Ishikawa (cell line): ENCODE measurements at regions not wholly inside any gene's neighbourhood (a gene's known extent, or its start where the extent isn't known, plus 50 kb on each side); places are given as distances from the start of the nearest gene placed in this dataset.

Source experiments
- CEBPB ChIP-seq: IDR thresholded peaks from 2 replicates; pipeline ENCODE4 v1.6.1; 2012
- CREB1 ChIP-seq: IDR thresholded peaks from 2 replicates; pipeline ENCODE4 v1.6.1; 2012; ENCODE audit warnings: low read depth
- EGR1 ChIP-seq: IDR thresholded peaks from 2 replicates; pipeline ENCODE4 v1.6.1; 2012
- EP300 ChIP-seq: IDR thresholded peaks from 2 replicates; pipeline ENCODE4 v1.6.1; 2012; ENCODE audit warnings: borderline replicate concordance
- FOXM1 ChIP-seq: IDR thresholded peaks from 2 replicates; pipeline ENCODE4 v1.6.1; 2012; ENCODE audit warnings: low read depth, borderline replicate concordance
- NFIC ChIP-seq: IDR thresholded peaks from 2 replicates; pipeline ENCODE4 v1.6.1; 2012
- RAD21 ChIP-seq: IDR thresholded peaks from 2 replicates; pipeline ENCODE4 v1.6.1; 2012; ENCODE audit warnings: low read depth
- TAF1 ChIP-seq: IDR thresholded peaks from 2 replicates; pipeline ENCODE4 v1.6.1; 2012; ENCODE audit warnings: low read depth, mild to moderate bottlenecking
- TCF12 ChIP-seq: IDR thresholded peaks from 2 replicates; pipeline ENCODE4 v1.6.1; 2012; ENCODE audit warnings: low read depth
- YY1 ChIP-seq: IDR thresholded peaks from 2 replicates; pipeline ENCODE4 v1.6.1; 2012; ENCODE audit warnings: low read depth
- ZBTB7A ChIP-seq: IDR thresholded peaks from 2 replicates; pipeline ENCODE4 v1.6.1; 2012; ENCODE audit warnings: low read depth
- TF ChIP-seq, protein P1 (sequence below): IDR thresholded peaks from 2 replicates; pipeline ENCODE4 v1.6.1; 2012
- TF ChIP-seq, protein P2 (sequence below): IDR thresholded peaks from 2 replicates; pipeline ENCODE4 v1.6.1; 2012; ENCODE audit warnings: low read depth, mild to moderate bottlenecking
- TF ChIP-seq, protein P3 (sequence below): IDR thresholded peaks from 2 replicates; pipeline ENCODE4 v1.6.1; 2012

DNA sequence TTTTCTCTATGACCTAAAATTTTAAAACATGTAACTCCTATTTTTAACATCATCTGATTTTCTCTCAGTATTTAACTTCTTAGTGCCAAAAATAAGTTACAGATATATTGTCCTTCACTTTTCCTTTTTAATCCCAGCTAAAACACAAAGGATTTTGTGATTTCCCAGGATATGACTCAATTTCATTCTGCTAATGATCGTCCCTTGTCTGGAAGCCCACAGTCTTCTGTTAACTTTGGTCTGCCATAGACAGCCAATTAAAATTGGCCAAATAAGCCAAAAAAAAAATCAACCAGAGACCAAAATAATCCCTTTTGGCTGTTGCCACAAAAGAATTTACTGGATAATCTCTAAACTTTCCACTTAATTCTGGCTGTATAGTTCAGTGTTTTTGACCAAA lies 124.5 kb upstream of the FST start:
- TF ChIP-seq NFIC: no peak
- TF ChIP-seq TCF12: no peak
- TF ChIP-seq RAD21: no peak
- TF ChIP-seq YY1: no peak
- TF ChIP-seq, protein P1, sequence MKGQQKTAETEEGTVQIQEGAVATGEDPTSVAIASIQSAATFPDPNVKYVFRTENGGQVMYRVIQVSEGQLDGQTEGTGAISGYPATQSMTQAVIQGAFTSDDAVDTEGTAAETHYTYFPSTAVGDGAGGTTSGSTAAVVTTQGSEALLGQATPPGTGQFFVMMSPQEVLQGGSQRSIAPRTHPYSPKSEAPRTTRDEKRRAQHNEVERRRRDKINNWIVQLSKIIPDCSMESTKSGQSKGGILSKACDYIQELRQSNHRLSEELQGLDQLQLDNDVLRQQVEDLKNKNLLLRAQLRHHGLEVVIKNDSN: no peak
- TF ChIP-seq EGR1: no peak
- TF ChIP-seq ZBTB7A: no peak
- no peak for TF ChIP-seq EP300
- TF ChIP-seq, protein P2, sequence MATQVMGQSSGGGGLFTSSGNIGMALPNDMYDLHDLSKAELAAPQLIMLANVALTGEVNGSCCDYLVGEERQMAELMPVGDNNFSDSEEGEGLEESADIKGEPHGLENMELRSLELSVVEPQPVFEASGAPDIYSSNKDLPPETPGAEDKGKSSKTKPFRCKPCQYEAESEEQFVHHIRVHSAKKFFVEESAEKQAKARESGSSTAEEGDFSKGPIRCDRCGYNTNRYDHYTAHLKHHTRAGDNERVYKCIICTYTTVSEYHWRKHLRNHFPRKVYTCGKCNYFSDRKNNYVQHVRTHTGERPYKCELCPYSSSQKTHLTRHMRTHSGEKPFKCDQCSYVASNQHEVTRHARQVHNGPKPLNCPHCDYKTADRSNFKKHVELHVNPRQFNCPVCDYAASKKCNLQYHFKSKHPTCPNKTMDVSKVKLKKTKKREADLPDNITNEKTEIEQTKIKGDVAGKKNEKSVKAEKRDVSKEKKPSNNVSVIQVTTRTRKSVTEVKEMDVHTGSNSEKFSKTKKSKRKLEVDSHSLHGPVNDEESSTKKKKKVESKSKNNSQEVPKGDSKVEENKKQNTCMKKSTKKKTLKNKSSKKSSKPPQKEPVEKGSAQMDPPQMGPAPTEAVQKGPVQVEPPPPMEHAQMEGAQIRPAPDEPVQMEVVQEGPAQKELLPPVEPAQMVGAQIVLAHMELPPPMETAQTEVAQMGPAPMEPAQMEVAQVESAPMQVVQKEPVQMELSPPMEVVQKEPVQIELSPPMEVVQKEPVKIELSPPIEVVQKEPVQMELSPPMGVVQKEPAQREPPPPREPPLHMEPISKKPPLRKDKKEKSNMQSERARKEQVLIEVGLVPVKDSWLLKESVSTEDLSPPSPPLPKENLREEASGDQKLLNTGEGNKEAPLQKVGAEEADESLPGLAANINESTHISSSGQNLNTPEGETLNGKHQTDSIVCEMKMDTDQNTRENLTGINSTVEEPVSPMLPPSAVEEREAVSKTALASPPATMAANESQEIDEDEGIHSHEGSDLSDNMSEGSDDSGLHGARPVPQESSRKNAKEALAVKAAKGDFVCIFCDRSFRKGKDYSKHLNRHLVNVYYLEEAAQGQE: no peak
- TF ChIP-seq TAF1: no peak
- TF ChIP-seq FOXM1: no peak

DNA sequence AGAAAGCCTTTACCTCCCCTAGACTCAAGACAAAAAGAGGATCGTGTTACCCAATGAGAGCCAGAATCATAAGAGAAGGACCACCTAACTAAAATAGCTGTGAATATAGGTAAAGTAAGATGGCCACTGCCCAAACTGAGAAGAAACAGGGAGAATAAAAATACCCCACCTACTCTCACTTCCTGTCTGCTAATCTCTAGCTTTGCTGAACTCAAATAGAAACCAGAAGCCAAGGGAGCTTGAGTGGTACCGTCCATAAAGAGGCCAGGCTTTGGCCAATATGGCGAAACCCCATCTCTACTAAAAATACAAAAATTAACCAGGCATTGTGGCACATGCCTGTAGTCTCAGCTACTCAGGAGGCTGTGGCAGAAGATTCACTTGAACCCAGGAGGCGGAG lies 123.0 kb upstream of the FST start:
- TF ChIP-seq NFIC (no peak), CREB1 (no peak), TAF1 (no peak)
- TF ChIP-seq, protein P1: no peak

DNA sequence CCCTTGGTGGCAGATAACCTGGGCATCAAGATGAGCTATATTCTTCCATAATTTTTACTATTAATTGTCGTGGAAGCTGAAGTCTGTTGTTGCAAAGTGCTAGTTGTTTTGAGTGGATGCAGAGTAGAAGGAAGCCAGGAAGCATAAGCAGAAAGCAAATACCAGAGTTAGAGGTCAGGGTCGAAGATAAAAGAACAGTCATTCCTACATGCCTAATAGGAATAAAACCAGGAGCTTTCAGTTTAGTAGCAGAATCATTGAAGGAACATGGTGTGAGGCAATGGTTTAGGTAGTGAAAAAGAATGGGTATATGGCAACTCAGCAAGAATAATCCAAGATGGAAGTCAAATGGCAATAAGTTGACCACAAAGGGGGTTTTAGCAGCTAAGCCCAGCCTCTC lies 121.6 kb upstream of the FST start:
- TF ChIP-seq NFIC (no peak), FOXM1 (no peak), TAF1 (no peak), RAD21 (no peak), ZBTB7A (no peak)
- TF ChIP-seq, protein P2: no peak

DNA sequence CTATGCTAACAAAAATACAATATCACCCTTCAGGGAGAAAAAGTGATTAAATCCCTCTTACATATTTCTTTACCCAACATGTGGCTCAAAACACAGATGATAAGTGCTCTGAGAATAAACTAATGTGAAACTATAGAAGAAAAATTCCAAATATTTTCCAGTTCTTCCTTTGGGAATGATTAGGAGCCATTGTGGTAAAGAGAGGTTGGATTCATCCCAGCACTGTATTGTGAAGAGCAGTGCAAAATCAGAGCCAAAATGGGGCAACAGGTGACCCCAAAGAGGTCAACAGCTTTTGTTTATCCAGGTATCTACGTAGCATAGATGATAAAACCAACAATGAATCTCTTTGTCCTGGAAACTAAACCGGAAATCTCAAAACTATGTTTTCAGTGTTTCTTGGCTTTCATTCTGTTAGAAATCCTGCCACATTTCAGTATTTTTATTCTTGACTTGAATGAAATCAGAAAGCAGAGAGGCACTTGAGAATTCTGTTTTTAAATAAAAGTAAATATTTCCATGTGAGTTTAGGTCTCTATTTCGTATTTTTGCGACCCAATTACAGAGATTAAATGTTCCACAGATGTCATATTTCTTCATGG lies 120.4 kb upstream of the FST start:
- TF ChIP-seq, protein P2: no peak

DNA sequence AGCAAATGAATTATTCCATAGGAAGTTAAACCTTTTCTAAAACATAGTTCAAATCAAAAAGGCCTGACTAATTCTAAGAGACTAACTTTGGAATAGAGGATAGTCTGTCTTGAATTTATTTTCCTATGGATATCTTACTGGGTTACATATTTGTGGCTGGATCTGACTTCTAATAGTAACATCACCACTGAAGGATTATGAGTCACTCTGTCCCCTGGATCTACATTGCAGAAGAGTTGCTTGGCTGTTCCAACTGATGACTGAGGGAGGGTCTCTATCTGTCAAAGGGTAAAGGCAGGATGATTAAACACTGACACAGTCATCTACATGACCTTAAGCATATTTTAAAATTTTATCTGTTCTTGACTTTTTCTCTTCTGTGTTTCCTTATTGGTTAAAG lies 119.6 kb upstream of the FST start:
- TF ChIP-seq TAF1: no peak

DNA sequence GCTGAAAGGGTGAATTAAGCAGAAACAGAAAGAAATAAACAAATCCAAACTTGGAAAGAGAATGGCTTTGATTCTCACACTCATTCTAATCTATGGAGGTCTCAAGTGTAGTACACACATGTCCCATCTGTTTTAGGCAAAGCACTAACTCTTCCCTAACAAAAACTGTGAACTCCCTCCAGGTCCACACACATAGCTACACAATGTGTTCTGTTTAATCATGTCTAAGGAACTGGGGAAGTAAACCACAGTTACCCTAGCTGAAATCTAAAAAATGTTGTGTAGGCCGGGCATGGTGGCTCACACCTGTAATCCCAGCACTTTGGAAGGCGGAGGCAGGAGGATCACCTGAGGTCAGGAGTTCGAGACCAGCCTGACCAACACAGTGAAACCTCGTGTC lies 118.7 kb upstream of the FST start:
- TF ChIP-seq, protein P1: no peak
- TF ChIP-seq CREB1: no peak
- TF ChIP-seq, protein P2: no peak
- TF ChIP-seq EP300: no peak
- no peak for TF ChIP-seq CEBPB
- no peak for TF ChIP-seq TAF1
- TF ChIP-seq, protein P3, sequence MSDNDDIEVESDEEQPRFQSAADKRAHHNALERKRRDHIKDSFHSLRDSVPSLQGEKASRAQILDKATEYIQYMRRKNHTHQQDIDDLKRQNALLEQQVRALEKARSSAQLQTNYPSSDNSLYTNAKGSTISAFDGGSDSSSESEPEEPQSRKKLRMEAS: no peak
